ENCODE measurements at regions not wholly inside any gene's neighbourhood (a gene's known extent, or its start where the extent isn't known, plus 50 kb on each side); places are given as distances from the start of the nearest gene placed in this dataset.
"Not testable (repeated sequence)": the region's sequence is repeated elsewhere in the genome, so short reads cannot be mapped to it uniquely, and the experiment has no call there.

DNA sequence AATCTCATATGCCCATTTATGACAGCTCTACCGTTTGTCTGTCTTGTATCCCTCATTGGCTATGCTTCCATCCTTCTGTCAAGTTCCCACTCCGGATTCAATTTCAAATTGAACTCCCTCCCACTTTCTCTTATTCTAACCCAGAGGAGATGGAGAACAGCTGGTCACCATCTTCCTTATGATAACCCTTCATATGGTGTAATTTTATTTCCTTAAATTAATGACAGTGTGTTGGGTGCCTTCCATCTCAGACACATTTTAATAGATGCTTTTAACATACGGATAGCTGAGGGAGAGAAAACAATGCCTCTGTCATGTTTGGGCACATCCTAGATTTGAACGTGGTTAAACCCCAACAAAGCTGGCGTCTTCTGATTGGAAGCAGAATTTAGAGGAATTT, 103.0 kb upstream of the PLXNA2 start:
- DNase-seq (ENCODE audit: low spot score), result no peak

DNA sequence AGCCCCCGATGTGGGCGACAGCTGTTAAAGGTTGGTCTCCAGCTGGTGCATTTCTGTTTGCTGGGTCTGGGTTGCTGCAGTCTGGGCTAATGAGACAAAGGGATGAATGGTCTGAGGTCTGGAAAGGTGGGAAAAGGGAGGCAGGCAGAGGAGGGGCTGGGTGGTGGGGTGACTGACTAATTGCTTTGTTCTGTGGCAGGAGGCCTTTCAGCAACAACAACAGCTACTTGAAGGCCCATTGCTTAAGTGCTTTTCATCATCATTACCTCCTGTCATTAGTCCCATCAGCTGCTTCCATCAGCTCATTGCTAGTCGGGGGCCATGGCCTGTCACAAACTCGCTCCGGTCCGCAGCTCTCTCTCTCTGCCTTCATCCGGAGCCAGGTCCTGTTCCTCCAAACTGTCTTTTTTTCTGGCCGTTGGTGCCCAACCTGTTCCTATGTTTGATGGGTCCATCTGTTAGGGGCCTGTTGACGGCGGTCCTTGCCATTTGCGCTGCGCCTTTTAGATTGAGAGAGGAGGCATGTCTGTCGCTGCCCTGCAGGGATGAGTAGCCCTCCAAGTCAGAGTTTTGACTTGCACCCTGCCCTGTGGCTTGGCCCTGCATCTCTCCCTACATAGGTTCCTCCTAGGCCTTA, 105.6 kb upstream of the PLXNA2 start:
- no peak for DNase-seq (ENCODE audit: low spot score)

DNA sequence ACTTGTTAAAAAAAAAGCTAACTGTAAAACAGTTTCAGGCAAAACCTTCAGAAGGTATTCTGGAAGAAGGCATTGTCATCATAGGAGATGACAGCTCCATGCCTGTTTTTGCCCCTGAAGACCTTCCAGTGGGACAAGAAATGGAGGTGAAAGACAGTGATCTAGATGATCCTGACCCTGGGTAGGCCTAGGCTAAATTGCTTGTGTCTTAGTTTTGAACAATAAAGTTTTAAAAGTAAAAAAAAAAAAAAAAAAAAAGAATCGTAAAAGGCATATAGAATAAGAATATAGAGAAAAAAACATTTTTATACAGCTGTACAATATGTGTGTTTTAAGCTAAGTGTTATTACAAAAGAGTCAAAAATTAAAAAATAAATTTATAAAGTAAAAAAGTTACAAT, 106.6 kb upstream of the PLXNA2 start:
- DNase-seq (ENCODE audit: low spot score), result no peak

DNA sequence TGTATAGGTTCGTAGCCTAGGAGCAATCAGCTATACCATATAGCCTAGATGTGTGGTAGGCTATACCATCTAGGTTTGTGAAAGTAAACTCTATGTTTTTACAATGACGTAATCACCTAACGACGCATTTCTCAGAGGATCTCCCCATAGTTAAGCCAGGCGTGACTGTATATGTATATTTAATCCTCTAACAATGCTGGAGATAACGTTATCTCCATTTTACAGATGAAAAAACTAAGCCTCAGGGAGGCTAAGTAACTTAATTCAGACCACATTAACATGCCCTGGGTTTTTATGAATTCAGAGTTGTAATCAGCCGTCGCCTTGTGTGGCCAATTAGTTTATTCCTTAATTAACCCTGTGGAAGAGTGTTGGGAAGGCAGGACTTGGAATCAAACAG, 107.7 kb upstream of the PLXNA2 start:
- no peak for DNase-seq (ENCODE audit: low spot score)

DNA sequence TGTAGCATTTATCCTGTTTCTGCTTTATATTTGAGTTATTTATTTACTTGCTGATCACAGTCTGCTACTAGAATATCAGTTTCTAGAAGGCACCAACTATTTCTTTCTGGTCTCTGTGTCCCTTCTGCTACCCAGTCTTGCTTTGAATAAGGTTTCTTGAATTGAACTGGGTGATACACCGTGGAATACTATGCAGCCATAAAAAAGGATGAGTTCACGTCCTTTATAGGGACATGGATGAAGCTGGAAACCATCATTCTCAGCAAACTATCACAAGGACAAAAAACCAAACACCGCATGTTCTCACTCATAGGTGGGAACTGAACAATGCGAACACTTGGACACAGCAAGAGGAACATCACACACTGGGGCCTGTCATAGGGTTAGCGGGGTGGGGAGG, 109.6 kb upstream of the PLXNA2 start:
- not testable (repeated sequence) for DNase-seq (ENCODE audit: low spot score)

DNA sequence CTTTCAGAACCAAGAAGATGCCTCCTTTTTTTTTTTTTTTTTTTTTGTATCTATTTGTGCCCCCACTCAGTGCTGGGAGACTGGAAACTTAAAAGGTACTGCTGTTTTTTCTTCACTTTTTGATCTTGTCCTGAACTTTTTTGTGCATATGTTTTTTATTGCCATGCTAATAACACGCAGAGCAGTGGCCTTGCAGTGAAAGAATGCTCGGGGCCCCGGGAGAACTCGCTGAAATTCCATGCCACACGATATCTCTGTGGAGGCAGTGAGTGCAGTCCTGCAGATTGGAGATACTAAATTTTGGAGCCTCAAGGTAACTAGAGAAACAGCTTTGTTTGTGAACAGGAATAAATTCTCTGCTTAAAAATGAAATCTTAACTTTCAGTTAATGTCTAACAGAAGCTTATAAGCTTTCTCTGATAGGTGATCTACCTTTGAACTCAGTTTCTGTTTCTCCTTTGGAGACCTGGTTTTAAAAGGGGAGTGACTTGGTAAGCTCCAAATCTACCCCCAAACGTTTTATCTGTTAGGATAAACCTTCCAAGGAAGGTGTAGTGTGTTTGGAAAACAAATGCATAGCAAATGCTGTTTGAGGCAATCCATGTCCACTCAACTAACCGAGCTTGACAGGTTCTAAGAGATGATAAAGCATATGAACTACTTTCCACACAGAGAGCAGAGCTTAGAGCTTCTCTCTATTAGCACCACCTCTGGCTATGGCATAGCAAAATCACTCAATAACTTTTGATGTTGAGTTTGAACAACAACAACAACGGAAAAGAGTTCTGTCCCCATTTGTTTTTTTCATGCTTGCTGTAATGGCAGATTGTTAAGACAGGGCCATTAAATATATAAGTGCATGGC, 113.7 kb upstream of the PLXNA2 start:
- DNase-seq (ENCODE audit: low spot score), result no peak

DNA sequence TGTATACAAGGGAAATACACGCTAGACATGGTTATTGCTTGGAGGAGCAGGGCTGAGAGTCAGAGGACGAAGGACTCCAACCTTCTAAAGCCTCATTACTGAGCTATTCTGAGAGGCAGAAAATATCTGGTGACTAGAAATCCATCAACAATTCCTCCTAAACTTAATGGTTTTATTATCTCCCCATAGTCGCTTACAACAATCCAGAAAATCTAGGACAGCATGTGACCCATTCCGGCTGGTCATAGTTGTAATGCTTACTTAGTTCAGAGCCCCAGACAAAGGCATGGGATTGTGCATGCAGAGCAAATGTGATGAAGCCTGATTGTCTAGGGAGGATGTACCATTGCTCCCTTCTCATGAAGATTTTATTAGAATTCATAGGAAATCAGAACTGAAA, 114.5 kb upstream of the PLXNA2 start:
- DNase-seq (ENCODE audit: low spot score), result no peak

DNA sequence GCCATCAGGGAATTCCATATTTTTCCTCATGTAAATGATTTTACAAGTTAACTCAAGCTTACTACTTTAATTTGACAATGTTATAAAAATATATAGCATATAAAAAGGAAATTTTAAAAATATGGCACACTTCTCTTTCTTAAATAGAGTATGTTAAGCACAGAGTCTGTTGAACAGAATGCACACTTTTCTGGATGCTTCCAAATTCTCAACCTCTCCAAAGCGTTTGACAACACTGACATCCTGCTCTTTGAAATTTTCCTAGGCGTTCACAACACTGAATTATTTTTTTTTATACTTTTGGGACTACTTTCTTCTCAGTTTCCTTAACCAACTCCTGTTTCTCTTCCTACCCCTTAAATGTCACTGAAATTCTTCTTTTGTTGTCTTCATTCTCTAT, 117.8 kb upstream of the PLXNA2 start:
- DNase-seq (ENCODE audit: low spot score), result no peak

DNA sequence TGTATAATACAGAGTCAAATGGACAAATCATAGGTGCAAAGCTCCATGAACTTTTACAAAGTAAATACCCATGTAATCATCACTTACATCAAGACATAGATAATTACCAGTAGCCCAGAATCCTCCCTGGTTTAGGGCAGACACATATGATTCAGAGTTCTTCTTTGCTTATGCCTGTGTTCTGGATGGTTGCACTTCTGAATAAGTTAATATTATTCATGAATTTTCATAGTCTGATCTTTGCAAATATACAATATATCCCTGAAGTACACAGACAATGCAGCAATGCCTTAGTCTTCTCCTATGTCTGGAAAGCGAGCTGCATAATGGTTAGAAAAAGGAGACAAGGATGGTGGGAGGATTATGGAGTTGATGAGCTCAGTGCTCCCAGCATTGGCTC, 122.4 kb upstream of the PLXNA2 start:
- no peak for DNase-seq (ENCODE audit: low spot score)

DNA sequence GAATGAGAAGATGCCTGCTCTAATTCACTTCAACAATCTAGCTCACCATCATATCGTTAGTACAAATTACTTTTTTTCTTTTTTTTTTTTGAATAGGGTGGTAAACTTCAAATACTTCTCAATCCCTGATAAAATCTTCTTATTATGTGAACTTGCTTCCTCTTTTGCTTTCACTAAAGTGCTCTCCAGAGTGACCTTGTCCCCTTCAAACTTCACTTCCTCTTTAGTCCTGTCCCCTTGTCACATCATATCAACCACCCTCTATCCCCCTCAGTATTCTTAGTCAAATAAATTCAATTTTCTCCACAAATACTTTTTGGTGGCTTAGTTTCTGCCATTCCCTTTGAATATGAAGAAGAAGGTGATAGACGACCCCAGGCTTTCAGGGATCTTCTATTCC, 124.9 kb upstream of the PLXNA2 start:
- no peak for DNase-seq (ENCODE audit: low spot score)

DNA sequence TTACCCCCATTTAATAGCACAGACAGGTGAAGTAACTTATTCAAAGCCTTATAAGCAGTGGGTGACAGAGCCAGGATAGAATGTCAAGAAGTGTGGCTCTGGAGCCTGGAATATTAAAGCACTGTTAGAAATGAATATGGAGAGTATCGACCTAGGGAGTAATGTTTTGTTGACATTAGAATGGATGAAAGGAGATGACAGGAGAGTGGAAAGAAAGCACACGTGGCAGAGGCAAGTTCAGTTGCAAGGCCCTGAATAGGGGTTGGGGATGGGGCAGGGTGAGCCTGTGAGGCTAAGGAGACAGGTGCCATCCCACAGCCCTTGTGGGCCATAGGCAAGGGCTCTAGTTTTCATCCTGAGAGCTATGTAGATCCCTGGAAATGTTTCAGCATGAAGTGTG, 125.5 kb upstream of the PLXNA2 start:
- no peak for DNase-seq (ENCODE audit: low spot score)

DNA sequence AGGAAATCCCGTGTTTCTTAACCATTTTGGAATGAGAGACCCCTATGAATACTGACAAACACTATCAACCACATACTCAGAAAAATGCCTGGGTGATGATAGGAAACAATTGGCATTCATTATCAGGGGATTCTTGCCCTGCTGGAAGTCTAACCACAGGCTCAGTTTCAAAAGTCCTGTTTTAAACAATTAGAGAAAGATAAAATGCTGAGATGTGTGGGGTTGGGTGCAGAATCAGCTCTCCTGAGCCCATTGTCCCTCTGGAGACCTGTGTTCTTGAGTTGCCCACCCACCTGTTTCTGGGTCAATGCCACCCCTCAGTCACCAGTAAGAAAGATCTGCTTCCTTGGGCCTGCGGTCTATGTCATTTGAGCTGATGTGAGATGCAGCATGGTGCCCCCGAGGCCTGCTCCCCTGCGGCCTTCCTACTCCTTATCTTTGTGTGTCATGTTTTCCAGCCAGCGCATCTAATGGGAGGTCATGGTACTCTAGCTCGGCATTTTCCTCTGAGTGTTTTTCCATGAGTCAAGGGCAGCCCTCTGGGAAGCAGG, 130.3 kb upstream of the PLXNA2 start:
- no peak for DNase-seq (ENCODE audit: low spot score)

DNA sequence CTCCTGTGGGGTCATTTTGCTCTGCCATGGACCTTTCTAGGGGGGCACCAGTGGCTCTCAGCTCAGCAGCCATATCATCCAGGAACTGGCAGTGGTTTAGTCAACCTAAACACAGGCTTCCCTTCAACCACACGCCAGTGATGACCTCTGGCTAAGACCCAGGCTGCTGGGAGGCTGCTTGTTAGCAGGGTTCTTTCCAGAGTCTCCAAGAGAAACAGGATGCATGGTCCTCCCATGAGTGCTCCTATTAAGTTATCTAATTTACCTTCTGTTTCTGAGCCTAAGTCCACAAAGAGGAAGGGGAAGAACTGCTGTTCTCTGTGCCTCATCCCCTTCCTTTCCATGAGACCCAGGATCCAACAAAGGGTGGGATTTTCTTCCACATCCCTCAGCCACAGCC, 137.3 kb upstream of the PLXNA2 start:
- no peak for DNase-seq (ENCODE audit: low spot score)

DNA sequence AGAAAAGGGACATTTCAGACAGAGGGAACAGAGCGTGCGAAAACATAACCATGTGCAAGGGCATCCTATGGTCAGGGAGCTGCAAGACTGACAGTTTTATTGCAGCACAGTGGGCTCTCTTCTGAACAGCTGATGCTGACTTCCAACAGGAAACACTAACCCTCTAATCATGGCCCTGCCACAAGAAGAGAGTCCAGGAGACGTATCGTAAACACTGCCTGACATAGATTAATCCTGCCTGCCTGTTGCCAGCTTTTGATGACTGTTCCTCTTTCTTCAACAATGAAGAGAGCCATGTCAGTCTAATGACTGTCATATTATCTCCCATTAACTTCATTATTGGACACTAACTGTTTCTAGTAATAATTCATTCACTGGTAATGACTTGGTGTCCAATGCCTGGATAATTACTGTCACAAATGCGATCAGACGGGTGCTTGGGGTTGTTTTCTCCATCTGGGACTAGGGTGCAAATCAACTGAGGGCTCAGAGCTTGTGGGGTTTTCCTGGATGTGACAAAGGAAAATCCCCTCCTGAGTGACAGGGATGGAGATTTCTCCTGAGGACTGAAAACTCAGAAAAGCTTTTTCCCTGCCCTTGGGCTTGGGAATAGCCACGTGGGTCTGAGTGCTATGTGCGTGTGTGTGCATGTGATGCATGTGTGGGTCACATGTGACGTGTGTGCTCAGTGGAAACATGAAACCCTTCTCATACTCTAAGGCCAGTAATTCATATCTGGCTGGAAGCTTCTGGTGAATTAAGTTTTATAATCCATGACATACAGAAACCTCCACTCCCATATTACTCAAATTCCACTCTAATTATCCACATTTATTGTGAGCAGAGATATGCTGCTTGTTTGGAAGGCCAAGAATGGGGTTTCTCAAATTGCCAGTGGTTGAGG, 144.0 kb upstream of the PLXNA2 start:
- DNase-seq (ENCODE audit: low spot score), result no peak

DNA sequence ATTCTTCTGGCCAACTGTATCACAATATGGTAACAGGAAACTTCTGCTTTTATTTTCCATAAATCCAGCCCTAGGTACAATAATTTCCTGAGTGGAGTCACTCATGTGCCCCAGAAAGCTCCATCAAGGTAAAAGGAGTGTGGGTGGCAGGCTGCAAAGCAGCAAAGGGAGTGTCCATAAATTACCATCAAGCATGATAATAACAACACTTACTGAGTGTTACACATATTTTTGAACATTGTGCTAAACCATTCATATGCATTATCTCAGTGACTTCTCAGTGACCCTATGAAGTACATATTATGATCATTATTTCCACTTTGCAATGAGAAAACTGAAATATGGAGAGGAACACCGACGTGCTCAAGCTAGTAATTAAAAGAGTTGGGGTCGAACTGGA, 149.2 kb upstream of the PLXNA2 start:
- no peak for DNase-seq (ENCODE audit: low spot score)

DNA sequence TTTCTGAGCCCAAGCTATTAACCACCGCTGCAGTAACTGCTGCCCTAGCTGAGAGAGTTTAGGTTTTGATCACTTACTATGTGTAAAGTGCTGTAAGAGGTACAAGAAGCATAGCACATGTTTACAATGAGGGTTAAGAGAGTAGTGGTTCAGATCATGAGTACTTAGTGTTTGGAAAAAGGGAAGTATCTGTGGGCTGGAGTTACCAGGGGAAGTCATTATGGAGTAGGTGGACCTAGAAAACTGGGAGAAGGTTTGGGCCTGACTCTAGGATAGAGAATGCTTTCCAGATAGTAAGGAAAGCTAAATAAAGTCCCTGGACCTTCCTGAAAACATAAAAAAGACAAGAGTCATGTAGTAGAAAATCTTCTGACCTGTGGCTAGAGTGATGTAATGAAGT, 149.6 kb upstream of the PLXNA2 start:
- no peak for DNase-seq (ENCODE audit: low spot score)

DNA sequence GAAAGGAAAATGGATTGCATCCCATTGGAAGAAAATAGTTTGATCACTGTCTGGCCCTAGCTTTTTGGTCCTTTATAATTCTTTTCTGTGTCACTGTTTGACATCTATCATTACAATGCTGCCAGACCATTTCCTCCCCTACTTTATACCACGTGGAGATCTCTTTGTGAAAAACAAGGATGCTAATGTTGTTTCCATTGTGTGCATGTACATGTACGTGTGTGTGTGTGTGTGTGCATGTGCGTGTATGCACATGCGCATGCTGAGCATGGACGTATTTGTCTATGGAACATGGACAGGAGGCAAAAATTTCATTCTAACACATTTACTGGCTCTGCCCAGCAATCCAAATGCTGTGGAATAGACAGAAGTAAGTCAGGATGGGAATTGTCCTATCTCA, 153.1 kb upstream of the PLXNA2 start:
- DNase-seq (ENCODE audit: low spot score), result no peak

DNA sequence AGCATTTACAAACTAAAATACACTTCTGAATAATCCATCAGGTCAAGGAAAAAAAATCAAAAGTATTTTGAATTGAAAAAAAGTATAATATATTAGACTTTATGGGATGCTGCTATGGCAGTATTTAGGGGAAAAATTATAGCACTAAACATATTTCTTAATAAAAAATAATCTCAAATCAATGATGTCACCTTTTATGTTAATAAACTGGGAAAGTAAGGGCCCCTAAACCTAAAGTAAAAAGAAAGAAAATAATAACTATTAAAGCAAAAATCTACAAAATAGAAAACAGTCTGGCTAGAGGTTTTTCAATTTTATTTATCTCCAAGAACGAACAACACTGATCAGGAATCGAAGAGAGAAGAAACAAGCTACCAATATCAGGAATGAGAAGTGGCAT, 160.8 kb upstream of the PLXNA2 start:
- DNase-seq (ENCODE audit: low spot score), result no peak

DNA sequence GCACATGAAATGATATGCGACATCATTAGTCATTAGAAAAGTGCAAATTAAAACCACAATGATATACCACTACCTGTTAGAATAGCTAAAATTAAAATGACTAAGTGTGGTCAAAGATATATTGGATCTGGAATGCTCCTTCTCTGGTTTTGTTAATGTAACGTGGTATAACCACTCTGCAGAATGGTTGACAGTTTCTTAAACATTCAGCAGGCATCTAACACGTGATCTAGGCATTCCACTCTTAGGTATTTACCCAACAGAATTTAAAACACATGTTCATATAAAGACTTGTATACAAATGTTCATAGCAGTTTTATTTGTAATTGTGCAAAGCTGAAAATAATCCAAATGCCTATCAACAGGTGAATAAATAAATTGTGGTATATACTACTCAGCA, 165.0 kb upstream of the PLXNA2 start:
- no peak for DNase-seq (ENCODE audit: low spot score)

DNA sequence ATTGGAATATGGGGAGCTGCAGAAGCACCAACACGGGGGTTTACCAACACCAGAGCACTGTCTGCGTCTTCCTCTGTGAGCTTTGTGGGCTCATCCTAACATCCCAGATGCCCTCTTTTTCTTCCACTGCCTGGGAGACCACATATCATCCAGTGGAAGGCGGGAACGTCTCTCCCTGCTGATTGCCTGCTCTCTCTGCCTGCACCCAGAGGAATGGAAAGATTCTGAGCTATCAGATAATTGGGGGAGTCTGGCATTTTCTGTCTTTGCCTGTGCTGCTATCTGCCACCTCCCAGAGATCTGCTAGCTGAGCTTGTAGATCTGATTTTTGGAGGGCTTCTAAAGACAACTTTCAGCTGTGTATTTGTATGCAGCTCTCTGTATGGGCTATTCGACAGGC, 166.2 kb upstream of the PLXNA2 start:
- no peak for DNase-seq (ENCODE audit: low spot score)

DNA sequence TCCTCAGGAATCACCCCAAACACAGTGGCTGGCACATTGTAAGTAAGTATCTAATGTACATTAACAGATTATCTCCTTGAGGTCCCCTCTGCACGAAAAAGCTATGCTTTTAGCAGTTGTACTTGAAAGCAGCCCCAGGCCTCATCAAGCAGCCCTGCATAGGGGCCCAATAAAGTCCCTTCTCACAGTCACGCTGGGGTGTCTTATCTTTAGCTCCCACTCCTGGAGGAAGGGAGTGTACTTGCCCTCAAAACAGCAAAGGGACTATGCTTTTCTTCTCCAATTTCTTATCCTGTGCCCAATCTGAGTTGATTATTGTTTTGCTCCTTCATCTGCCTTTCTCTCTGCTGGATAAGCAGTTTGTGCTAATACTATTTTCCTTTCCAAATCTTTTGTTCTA, 168.8 kb upstream of the PLXNA2 start:
- DNase-seq (ENCODE audit: low spot score), result no peak

DNA sequence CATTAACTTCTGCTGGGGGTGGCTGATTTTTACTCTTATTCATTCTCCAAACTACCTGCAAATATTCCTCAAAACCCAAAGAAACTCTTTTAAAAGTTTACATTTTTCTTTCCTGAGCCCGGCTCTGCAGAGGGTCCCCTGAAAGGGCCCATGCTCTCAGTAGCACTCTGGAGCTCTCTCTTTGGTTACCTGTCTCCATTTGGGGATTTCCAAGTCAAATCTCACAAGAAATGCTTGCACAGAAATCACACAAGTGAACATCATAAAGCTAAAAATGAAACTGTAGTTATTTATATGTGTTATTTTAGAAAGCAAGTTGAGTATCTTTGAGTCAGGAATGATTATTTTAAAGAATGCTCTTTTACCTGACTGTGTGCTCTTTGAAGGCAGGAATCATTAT, 174.5 kb upstream of the PLXNA2 start:
- no peak for DNase-seq (ENCODE audit: low spot score)

Measured in COLO829 (cell line).